Breast epithelium (tissue), 3 donors: ENCODE measurements at regions not wholly inside any gene's neighbourhood (a gene's known extent, or its start where the extent isn't known, plus 50 kb on each side); places are given as distances from the start of the nearest gene placed in this dataset.

Experiments used
- POLR2A ChIP-seq: fragments of 450-650 bp; IDR thresholded peaks from one replicate; pipeline ENCODE4 v1.6.1; 2016; ENCODE audit warnings: antibody characterized with exemption, mild to moderate bottlenecking, moderate library complexity
- POLR2AphosphoS5 ChIP-seq, 3 donors: sonication (generic); formaldehyde crosslinking; IDR thresholded peaks; one replicate each; pipeline ENCODE4 v1.6.1; 2017; ENCODE audit warnings: antibody characterized with exemption in 3 of 3
- TF ChIP-seq, protein P1 (sequence below), 3 donors: fragments of 450-650 bp; IDR thresholded peaks; one replicate each; pipeline ENCODE4 v1.5.1; 2016 to 2017; ENCODE audit warnings: antibody characterized with exemption in 3 of 3, mild to moderate bottlenecking in 3 of 3, moderate library complexity in 3 of 3

DNA sequence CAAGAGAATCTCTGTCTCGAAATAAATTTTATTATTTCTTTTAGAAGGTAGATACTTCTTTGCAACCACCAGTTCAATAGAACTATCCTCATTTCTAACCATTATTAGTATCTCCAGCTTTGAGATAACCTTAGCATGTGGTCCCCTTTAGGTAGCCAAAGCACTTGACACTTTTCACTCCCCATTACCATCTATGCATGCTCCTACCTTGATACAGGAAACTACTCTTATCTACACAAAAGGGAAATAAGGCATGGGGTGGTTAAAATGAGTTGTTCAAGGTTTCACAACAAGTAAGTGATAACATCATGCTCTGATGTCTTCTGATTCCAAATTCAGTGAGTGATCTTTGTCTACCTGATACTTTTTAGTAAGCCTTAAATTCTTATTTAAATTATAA is 308.2 kb upstream of the CHORDC1 start:
- TF ChIP-seq, protein P1, sequence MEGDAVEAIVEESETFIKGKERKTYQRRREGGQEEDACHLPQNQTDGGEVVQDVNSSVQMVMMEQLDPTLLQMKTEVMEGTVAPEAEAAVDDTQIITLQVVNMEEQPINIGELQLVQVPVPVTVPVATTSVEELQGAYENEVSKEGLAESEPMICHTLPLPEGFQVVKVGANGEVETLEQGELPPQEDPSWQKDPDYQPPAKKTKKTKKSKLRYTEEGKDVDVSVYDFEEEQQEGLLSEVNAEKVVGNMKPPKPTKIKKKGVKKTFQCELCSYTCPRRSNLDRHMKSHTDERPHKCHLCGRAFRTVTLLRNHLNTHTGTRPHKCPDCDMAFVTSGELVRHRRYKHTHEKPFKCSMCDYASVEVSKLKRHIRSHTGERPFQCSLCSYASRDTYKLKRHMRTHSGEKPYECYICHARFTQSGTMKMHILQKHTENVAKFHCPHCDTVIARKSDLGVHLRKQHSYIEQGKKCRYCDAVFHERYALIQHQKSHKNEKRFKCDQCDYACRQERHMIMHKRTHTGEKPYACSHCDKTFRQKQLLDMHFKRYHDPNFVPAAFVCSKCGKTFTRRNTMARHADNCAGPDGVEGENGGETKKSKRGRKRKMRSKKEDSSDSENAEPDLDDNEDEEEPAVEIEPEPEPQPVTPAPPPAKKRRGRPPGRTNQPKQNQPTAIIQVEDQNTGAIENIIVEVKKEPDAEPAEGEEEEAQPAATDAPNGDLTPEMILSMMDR (IDR thresholded peaks at IDR 0.05) = no peak
- no peak for TF ChIP-seq POLR2AphosphoS5 (IDR thresholded peaks at IDR 0.05)
- no peak for TF ChIP-seq POLR2A
